GM12878 (cell line): ENCODE measurements at regions not wholly inside any gene's neighbourhood (a gene's known extent, or its start where the extent isn't known, plus 50 kb on each side); places are given as distances from the start of the nearest gene placed in this dataset.

ENCODE experiments used
- BCL3 ChIP-seq: IDR thresholded peaks from 2 replicates; pipeline ENCODE4 v1.6.1; 2011; ENCODE audit warnings: borderline replicate concordance, low read depth, mild to moderate bottlenecking, moderate library complexity, low read length; ENCODE audit not compliant: insufficient read depth, poor library complexity, severe bottlenecking
- CHD2 ChIP-seq: IDR thresholded peaks from 2 replicates; pipeline ENCODE4 v1.6.1; 2011; ENCODE audit warnings: low read depth, low read length, improper control_type of control experiment, borderline replicate concordance
- ETV6 ChIP-seq, 2 experiments: fragments of 450-650 bp in 1 of 2; IDR thresholded peaks in 1 of 2; conservative IDR thresholded peaks in 1 of 2; 2 replicates each; pipeline ENCODE4 v1.6.1; 2014; ENCODE audit warnings: antibody characterized with exemption in 1 of 2, borderline replicate concordance in 1 of 2, low read depth in 1 of 2, mild to moderate bottlenecking in 1 of 2, moderate library complexity in 1 of 2
- MYB ChIP-seq: fragments of 150-350 bp; IDR thresholded peaks from 2 replicates; pipeline ENCODE4 v1.6.1; 2014; ENCODE audit warnings: mild to moderate bottlenecking, low read depth, low read length, borderline replicate concordance
- NBN ChIP-seq: fragments of 450-650 bp; IDR thresholded peaks from 2 replicates; pipeline ENCODE4 v1.6.1; 2016
- NR2C2 ChIP-seq: IDR thresholded peaks from 2 replicates; pipeline ENCODE4 v1.6.1; 2011; ENCODE audit warnings: borderline replicate concordance, low read depth; ENCODE audit not compliant: control insufficient read depth, insufficient read length
- POU2F2 ChIP-seq: IDR thresholded peaks from 3 replicates; pipeline ENCODE4 v1.6.1; 2011; ENCODE audit warnings: low read depth, mild to moderate bottlenecking, low read length, borderline replicate concordance
- SKIL ChIP-seq: fragments of 450-650 bp; IDR thresholded peaks from 2 replicates; pipeline ENCODE4 v1.6.1; 2017; ENCODE audit warnings: mild to moderate bottlenecking, low read depth, inconsistent platforms; ENCODE audit not compliant: poor library complexity, severe bottlenecking
- SMAD5 ChIP-seq: IDR thresholded peaks from 2 replicates; pipeline ENCODE4 v1.6.1; 2016; ENCODE audit warnings: antibody characterized with exemption, low read depth
- TCF7 ChIP-seq: IDR thresholded peaks from 2 replicates; pipeline ENCODE4 v1.6.1; 2014; ENCODE audit warnings: antibody characterized with exemption, borderline replicate concordance
- ZBTB40 ChIP-seq: fragments of 450-650 bp; IDR thresholded peaks from 2 replicates; pipeline ENCODE4 v1.6.1; 2016; ENCODE audit warnings: mild to moderate bottlenecking, moderate library complexity, borderline replicate concordance
- ZNF592 ChIP-seq: fragments of 450-650 bp; IDR thresholded peaks from 2 replicates; pipeline ENCODE4 v1.6.1; 2017; ENCODE audit warnings: mild to moderate bottlenecking, moderate library complexity

GRCh38 chr2:147110962-147111361, 733.9 kb upstream of the ACVR2A start (continued):
- no peak for TF ChIP-seq ZBTB40
- TF ChIP-seq SMAD5 = no peak
- no peak for TF ChIP-seq ZNF592
- no peak for TF ChIP-seq SKIL
- no peak for TF ChIP-seq POU2F2
- no peak for TF ChIP-seq ETV6 (conservative IDR thresholded peaks at IDR 0.05 in 1 of 2, IDR thresholded peaks at IDR 0.05 in 1 of 2; ENCODE audit: borderline replicate concordance in 1 of 2, low read depth in 1 of 2)
- TF ChIP-seq CHD2 = no peak
- TF ChIP-seq NBN = no peak
- no peak for TF ChIP-seq TCF7
- TF ChIP-seq BCL3 = no peak
- TF ChIP-seq NR2C2 = no peak
- no peak for TF ChIP-seq MYB
